GM23338 (cell line): ENCODE measurements at regions not wholly inside any gene's neighbourhood (a gene's known extent, or its start where the extent isn't known, plus 50 kb on each side); places are given as distances from the start of the nearest gene placed in this dataset.

Experiments used
- ATAC-seq: fragments of 200-7000 bp; cut with Tn5 transposase; 3 replicates; pipeline ENCODE4 v1.9.1; 2020
- DNase-seq: peaks from one replicate; pipeline ENCODE4 v3.0.0-alpha.2; 2015; ENCODE audit warnings: low spot score
- H2AFZ ChIP-seq: fragments of 200-600 bp; sonication (generic); 2 replicates; pipeline ENCODE4 v1.8.0; 2016; ENCODE audit warnings: antibody characterized with exemption, mild to moderate bottlenecking, moderate library complexity
- H3F3A ChIP-seq: fragments of 200-600 bp; sonication (generic); replicated peaks from 2 replicates; pipeline ENCODE4 v1.8.0; 2017; ENCODE audit warnings: antibody characterized with exemption, mixed run types, low read depth
- H3K27ac ChIP-seq: fragments of 200-600 bp; sonication (generic); 2 replicates; pipeline ENCODE4 v1.6.1; 2016; ENCODE audit warnings: low read depth
- H3K27me3 ChIP-seq: fragments of 200-600 bp; sonication (generic); 2 replicates; pipeline ENCODE4 v1.8.0; 2016; ENCODE audit warnings: mild to moderate bottlenecking, mixed run types, moderate library complexity; ENCODE audit not compliant: insufficient read depth
- H3K36me3 ChIP-seq: fragments of 200-600 bp; sonication (generic); 2 replicates; pipeline ENCODE4 v1.8.0; 2016; ENCODE audit warnings: mild to moderate bottlenecking; ENCODE audit not compliant: insufficient read depth
- H3K4me1 ChIP-seq: fragments of 200-600 bp; sonication (generic); 2 replicates; pipeline ENCODE4 v1.8.0; 2016; ENCODE audit warnings: mild to moderate bottlenecking, moderate library complexity; ENCODE audit not compliant: insufficient read depth
- H3K4me2 ChIP-seq: fragments of 200-600 bp; sonication (generic); 2 replicates; pipeline ENCODE4 v1.7.1; 2017; ENCODE audit warnings: mixed run types
- H3K4me3 ChIP-seq: fragments of 200-600 bp; sonication (generic); 2 replicates; pipeline ENCODE4 v1.6.1; 2016; ENCODE audit warnings: mixed run types
- H3K79me2 ChIP-seq: fragments of 200-600 bp; sonication (generic); replicated peaks from 2 replicates; pipeline ENCODE4 v1.8.0; 2017; ENCODE audit warnings: mild to moderate bottlenecking; ENCODE audit not compliant: insufficient read depth
- H3K9me2 ChIP-seq: fragments of 200-600 bp; sonication (generic); 2 replicates; pipeline ENCODE4 v1.8.0; 2017; ENCODE audit not compliant: insufficient read depth
- H4K20me1 ChIP-seq: fragments of 200-600 bp; sonication (generic); replicated peaks from 2 replicates; pipeline ENCODE4 v1.8.0; 2017; ENCODE audit warnings: mild to moderate bottlenecking; ENCODE audit not compliant: insufficient read depth
- H3K27ac Mint-ChIP-seq: 2 replicates; pipeline ENCODE4 v1.8.0; 2020; ENCODE audit warnings: inconsistent platforms, mild to moderate bottlenecking, moderate library complexity, mixed read lengths
- H3K27me3 Mint-ChIP-seq: 3 replicates; pipeline ENCODE4 v1.8.0; 2022; ENCODE audit warnings: low read depth, mild to moderate bottlenecking, moderate library complexity, mixed read lengths, inconsistent platforms; ENCODE audit not compliant: insufficient read depth, poor library complexity
- H3K36me3 Mint-ChIP-seq: 3 replicates; pipeline ENCODE4 v1.8.0; 2021; ENCODE audit warnings: low read depth, mild to moderate bottlenecking, inconsistent platforms, moderate library complexity, mixed read lengths
- H3K4me1 Mint-ChIP-seq: 3 replicates; pipeline ENCODE4 v1.8.0; 2020; ENCODE audit warnings: mild to moderate bottlenecking, inconsistent platforms, mixed read lengths
- H3K4me3 Mint-ChIP-seq: 3 replicates; pipeline ENCODE4 v1.8.0; 2021; ENCODE audit warnings: moderate library complexity, mild to moderate bottlenecking, inconsistent platforms, mixed read lengths
- H3K9me3 Mint-ChIP-seq: 3 replicates; pipeline ENCODE4 v1.8.0; 2020; ENCODE audit warnings: moderate library complexity, mild to moderate bottlenecking, inconsistent platforms, mixed read lengths
- CREB1 ChIP-seq: fragments of 250-450 bp; sonication (Bioruptor Pico); IDR thresholded peaks from 2 replicates; pipeline ENCODE4 v1.5.0; 2020; ENCODE audit warnings: low read depth, mild to moderate bottlenecking, moderate library complexity
- ETS1 ChIP-seq: IDR thresholded peaks from 2 replicates; pipeline ENCODE4 v1.6.1; 2016; ENCODE audit warnings: antibody characterized with exemption
- EZH2 ChIP-seq: fragments of 200-600 bp; sonication (generic); IDR thresholded peaks from one replicate; pipeline ENCODE4 v1.8.0; 2017; ENCODE audit warnings: antibody characterized with exemption, mild to moderate bottlenecking, low read depth; ENCODE audit not compliant: unreplicated experiment
- EZH2phosphoT487 ChIP-seq: fragments of 200-600 bp; sonication (generic); IDR thresholded peaks from one replicate; pipeline ENCODE4 v1.8.1; 2018; ENCODE audit warnings: antibody characterized with exemption; ENCODE audit not compliant: unreplicated experiment
- JUNB ChIP-seq: IDR thresholded peaks from one replicate; pipeline ENCODE4 v1.6.1; 2016; ENCODE audit warnings: antibody characterized with exemption; ENCODE audit not compliant: unreplicated experiment
- NANOG ChIP-seq: IDR thresholded peaks from 2 replicates; pipeline ENCODE4 v1.6.1; 2016; ENCODE audit warnings: antibody characterized with exemption, borderline replicate concordance
- REST ChIP-seq: IDR thresholded peaks from one replicate; pipeline ENCODE4 v1.6.1; 2018; ENCODE audit warnings: antibody characterized with exemption; ENCODE audit not compliant: unreplicated experiment
- ZNF114 ChIP-seq: fragments of 250-450 bp; sonication (Bioruptor Pico); IDR thresholded peaks from 2 replicates; pipeline ENCODE4 v1.5.0; 2020; ENCODE audit warnings: mild to moderate bottlenecking, moderate library complexity
- TF ChIP-seq, protein P1 (sequence below), 2 experiments: fragments of 200-600 bp in 1 of 2; sonication (generic) in 1 of 2; conservative IDR thresholded peaks; 2 replicates each; pipeline versions ENCODE4 v1.5.1 to v1.6.1; 2016 to 2017; ENCODE audit warnings: antibody characterized with exemption in 2 of 2, low read depth in 2 of 2, mild to moderate bottlenecking in 2 of 2, moderate library complexity in 1 of 2

DNA sequence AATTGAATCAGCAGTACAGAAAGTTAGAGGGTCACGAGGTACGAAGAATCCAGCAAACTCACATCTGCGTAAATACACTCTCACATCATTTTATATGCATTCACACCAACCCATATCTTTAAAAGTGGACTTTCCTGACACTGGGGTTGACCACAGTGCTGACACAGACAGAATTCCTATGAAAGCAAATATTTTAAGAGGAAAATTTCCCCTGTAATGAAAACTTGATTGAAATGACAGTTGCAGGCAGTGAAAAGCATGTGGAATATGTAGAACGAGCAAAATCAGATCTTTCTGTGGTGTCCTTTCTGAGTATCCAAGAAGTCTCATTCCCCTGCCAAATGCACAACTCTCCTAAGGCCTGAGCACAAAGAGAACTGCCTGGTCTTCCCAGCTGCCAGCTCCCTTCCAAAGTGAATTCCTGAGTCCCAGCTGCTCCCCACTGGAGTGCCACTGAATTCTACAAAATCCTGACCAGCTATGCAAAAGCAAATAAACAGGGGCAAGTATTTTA is 50.5 kb upstream of the FAM9C start (continued):
- TF ChIP-seq, protein P1, sequence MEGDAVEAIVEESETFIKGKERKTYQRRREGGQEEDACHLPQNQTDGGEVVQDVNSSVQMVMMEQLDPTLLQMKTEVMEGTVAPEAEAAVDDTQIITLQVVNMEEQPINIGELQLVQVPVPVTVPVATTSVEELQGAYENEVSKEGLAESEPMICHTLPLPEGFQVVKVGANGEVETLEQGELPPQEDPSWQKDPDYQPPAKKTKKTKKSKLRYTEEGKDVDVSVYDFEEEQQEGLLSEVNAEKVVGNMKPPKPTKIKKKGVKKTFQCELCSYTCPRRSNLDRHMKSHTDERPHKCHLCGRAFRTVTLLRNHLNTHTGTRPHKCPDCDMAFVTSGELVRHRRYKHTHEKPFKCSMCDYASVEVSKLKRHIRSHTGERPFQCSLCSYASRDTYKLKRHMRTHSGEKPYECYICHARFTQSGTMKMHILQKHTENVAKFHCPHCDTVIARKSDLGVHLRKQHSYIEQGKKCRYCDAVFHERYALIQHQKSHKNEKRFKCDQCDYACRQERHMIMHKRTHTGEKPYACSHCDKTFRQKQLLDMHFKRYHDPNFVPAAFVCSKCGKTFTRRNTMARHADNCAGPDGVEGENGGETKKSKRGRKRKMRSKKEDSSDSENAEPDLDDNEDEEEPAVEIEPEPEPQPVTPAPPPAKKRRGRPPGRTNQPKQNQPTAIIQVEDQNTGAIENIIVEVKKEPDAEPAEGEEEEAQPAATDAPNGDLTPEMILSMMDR (conservative IDR thresholded peaks at IDR 0.05; ENCODE audit: low read depth in 2 of 2) = no peak
- TF ChIP-seq ZNF114 = no peak
- TF ChIP-seq JUNB = no peak
- TF ChIP-seq REST = no peak
- TF ChIP-seq EZH2 = no peak
- no peak for TF ChIP-seq ETS1
- TF ChIP-seq CREB1 = no peak

DNA sequence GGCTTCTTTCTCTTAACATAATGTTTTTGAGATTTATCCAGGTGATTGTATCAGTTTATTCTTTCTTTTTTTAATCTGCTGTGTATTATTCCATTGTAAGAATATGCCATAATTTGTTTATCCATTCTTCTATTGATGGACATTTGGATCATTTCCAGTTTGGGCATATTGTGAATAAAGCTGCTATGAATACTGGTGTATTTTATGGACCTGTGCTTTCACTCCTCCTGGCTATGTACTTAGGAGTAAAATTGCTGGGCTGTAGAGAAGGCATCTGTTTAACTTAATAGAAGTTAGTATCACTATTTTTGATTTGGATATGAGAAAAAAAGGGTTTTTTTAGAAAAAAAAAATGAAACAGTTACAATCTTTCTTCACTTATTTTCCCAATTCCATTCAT is 50.0 kb upstream of the FAM9C start:
- H3K79me2 ChIP-seq = no peaks in the 10 kb centered on the region
- H3K4me2 ChIP-seq = no peak overlapping the region
- DNase-seq (no peak), ATAC-seq (no peak)
- H3K27ac ChIP-seq = no peak overlapping the region
- peaks cover 2% of the 10 kb centered on the region; the same call in 2 of the 3 replicates for H3K9me3 Mint-ChIP-seq
- no peak overlapping the region for H3K27ac Mint-ChIP-seq
- no peaks in the 10 kb centered on the region for H3F3A ChIP-seq
- no peaks in the 10 kb centered on the region for H3K27me3 ChIP-seq
- no peak overlapping the region for H3K4me3 Mint-ChIP-seq
- H3K27me3 Mint-ChIP-seq = peaks cover 3% of the 10 kb centered on the region
- H2AFZ ChIP-seq = no peak overlapping the region
- no peaks in the 10 kb centered on the region for H3K4me1 Mint-ChIP-seq
- no peaks in the 10 kb centered on the region for H4K20me1 ChIP-seq
- no peaks in the 10 kb centered on the region for H3K36me3 ChIP-seq
- no peak overlapping the region for H3K4me3 ChIP-seq
- no peaks in the 10 kb centered on the region for H3K4me1 ChIP-seq
- no peaks in the 10 kb centered on the region for H3K9me2 ChIP-seq
- no peaks in the 10 kb centered on the region for H3K36me3 Mint-ChIP-seq
- TF ChIP-seq EZH2 = no peak
- no peak for TF ChIP-seq NANOG
- TF ChIP-seq REST = no peak
- no peak for TF ChIP-seq EZH2phosphoT487
- TF ChIP-seq, protein P1 (conservative IDR thresholded peaks at IDR 0.05; ENCODE audit: low read depth in 2 of 2) = no peak
- no peak for TF ChIP-seq ETS1
- TF ChIP-seq ZNF114 = no peak
- TF ChIP-seq CREB1 = no peak
